Lower leg skin (tissue), 4 donors: ENCODE measurements at regions not wholly inside any gene's neighbourhood (a gene's known extent, or its start where the extent isn't known, plus 50 kb on each side); places are given as distances from the start of the nearest gene placed in this dataset.

Experiments
- DNase-seq, 2 donors: peaks; one replicate each; pipeline ENCODE4 v3.0.0-alpha.2; 2019; ENCODE audit warnings: low spot score in 2 of 2
- H3K4me3 ChIP-seq: fragments of 200-600 bp; sonication (generic); 2 replicates; pipeline ENCODE4 v1.5.1; 2017; ENCODE audit warnings: mild to moderate bottlenecking, low read depth; ENCODE audit not compliant: poor library complexity, severe bottlenecking
- CTCF ChIP-seq, 3 donors: fragments of 450-650 bp; IDR thresholded peaks; one replicate each; pipeline ENCODE4 v1.5.1; 2016; ENCODE audit warnings: antibody characterized with exemption in 3 of 3, mild to moderate bottlenecking in 3 of 3, moderate library complexity in 2 of 3
- POLR2A ChIP-seq, 2 donors: fragments of 450-650 bp; IDR thresholded peaks; one replicate each; pipeline ENCODE4 v1.6.1; 2016 to 2017; ENCODE audit warnings: antibody characterized with exemption in 2 of 2, mild to moderate bottlenecking in 1 of 2, moderate library complexity in 1 of 2
- WGBS, 2 donors: methylation state at CpG; one replicate each; pipeline ENCODE4 v1.1.5; 2018; 5-methylcytosine and 5-hydroxymethylcytosine counted together
- intact Hi-C: fragments of 100-400 bp; cut with DNase I; formaldehyde crosslinking; loops from one replicate; pipeline ENCODE4 v1.15.0; 2023; ENCODE audit warnings: low total_unique reads

- no peak overlapping the region for H3K4me3 ChIP-seq
- TF ChIP-seq POLR2A (IDR thresholded peaks at IDR 0.05) (no peak), CTCF (IDR thresholded peaks at IDR 0.05) (no peak)
- DNase-seq = no peak
- WGBS, 2 donors = 67 to 75% methylated on average over 3 of the region's 3 CpGs
- intact Hi-C loops = no loop called here
These were observed 236.2 kb upstream of the EGLN3 start for GRCh38 chr14:34187061-34187460.

GRCh38 chr14:34184126-34184525 lies 233.3 kb upstream of the EGLN3 start:
- DNase-seq = no peak
- intact Hi-C loops = no loop called here
- TF ChIP-seq POLR2A (IDR thresholded peaks at IDR 0.05) = no peak
- TF ChIP-seq CTCF (IDR thresholded peaks at IDR 0.05) = no peak
- 80 to 85% methylated on average over 2 of the region's 2 CpGs for WGBS, 2 donors
- no peak overlapping the region for H3K4me3 ChIP-seq

DNA sequence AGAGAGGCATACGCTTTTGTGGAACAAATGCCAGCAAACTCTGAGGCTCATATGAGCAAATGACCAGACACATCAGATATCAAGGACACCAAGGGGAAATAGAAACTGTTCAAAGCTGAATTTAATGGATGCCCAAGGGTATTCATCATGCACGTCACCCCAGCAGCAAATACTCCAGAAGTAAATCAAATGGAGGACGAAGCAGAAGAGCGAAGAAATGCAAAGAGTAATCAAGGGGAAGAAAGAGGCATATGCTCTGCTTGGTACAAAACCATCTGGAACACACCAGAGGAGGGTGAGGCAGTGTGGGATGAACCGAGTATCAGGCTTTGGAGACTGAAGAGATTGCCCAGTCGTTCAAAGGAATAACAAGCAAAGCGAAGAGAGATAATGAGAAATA lies 232.6 kb upstream of the EGLN3 start:
- H3K4me3 ChIP-seq = no peak overlapping the region
- 88% methylated on average over 7 of the region's 7 CpGs for WGBS, 2 donors
- no peak for DNase-seq
- TF ChIP-seq POLR2A (IDR thresholded peaks at IDR 0.05) = no peak
- intact Hi-C loops = no loop called here

GRCh38 chr14:34181338-34181737 lies 230.5 kb upstream of the EGLN3 start:
- no peak for DNase-seq
- WGBS, 2 donors = 55 to 57% methylated on average over 2 of the region's 2 CpGs
- no peak overlapping the region for H3K4me3 ChIP-seq
- TF ChIP-seq POLR2A (IDR thresholded peaks at IDR 0.05) (no peak), CTCF (IDR thresholded peaks at IDR 0.05) (no peak)
- intact Hi-C loops = no loop called here

DNA sequence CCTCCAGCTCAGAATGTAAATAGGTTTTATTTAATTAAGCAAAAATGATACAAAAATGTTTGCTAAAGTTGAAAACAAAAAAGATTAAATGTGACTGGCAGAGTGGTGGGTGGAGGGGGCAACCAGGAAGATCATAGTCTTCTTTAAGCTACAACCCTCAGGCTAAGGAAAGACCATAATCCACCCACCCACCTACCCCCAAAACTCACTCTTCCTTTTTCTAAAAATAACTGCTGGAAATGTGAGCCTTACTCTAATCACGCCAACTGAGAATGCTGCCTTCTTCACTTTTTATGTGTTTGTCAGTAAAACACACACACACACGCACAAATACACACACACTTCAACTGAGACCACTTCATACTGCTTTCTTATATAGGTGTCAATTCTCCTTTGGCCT lies 230.0 kb upstream of the EGLN3 start:
- no peak for TF ChIP-seq CTCF (IDR thresholded peaks at IDR 0.05)

DNA sequence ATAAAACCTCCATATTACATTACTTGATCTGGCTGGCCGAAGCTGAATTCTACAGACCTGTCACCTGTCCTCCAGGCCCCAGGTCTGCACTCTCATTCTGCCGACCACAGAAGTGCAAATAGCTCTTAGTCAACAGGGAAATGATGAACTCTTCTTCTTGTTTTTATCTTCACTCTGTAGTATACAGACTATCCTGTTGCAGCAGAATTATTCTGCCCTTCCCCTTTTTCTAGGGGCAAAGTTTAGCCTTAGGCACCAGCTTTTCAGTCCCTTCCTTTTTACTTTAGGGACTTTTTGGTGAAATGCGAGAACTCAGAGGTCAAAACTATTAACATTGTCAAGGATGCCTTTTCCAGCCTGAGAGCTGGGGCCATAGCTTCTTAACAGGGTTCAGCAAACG lies 229.6 kb upstream of the EGLN3 start:
- no peak for DNase-seq
- TF ChIP-seq CTCF (IDR thresholded peaks at IDR 0.05) (no peak), POLR2A (IDR thresholded peaks at IDR 0.05) (no peak)
- H3K4me3 ChIP-seq = no peak overlapping the region
- 65 to 69% methylated on average over 4 of the region's 4 CpGs for WGBS, 2 donors
- intact Hi-C loops = no loop called here

More for the DNA sequence above, 230.0 kb upstream of the EGLN3 start:
- no peak overlapping the region for H3K4me3 ChIP-seq
- DNase-seq = no peak
- intact Hi-C loops = no loop called here
- WGBS, 2 donors = 89 to 90% methylated on average over 2 of the region's 2 CpGs
